HCT116 (cell line): ENCODE measurements at regions not wholly inside any gene's neighbourhood (a gene's known extent, or its start where the extent isn't known, plus 50 kb on each side); places are given as distances from the start of the nearest gene placed in this dataset.

Experiments
- ATAC-seq: fragments of 200-7000 bp; cut with Tn5 transposase; 2 replicates; pipeline ENCODE4 v1.9.1; 2020; ENCODE audit warnings: mild to moderate bottlenecking, moderate library complexity
- BruUV-seq: library from RNA; stranded (reverse); fragments of 400-500 nt; replicated peaks from 2 replicates; lab custom pipeline; 2021; lab: Mats Ljungman, UMichigan
- CTCF ChIA-PET: fragments of 300-600 bp; sonication (Branson Sonifier 250); formaldehyde crosslinking; loops from one replicate; lab custom pipeline; 2021; ENCODE audit warnings: antibody characterized with exemption; lab: Charles Lee
- POLR2A ChIA-PET: fragments of 300-600, 350-600 bp; sonication (Branson Sonifier 250); formaldehyde crosslinking; loops from one replicate; lab custom pipeline; 2021; ENCODE audit warnings: antibody characterized with exemption; lab: Charles Lee
- RAD21 ChIA-PET, 2 experiments: fragments of 300-600 bp; sonication (Branson Sonifier 250); formaldehyde crosslinking; loops; one replicate each; lab custom pipeline; 2023; ENCODE audit warnings: low total read pairs in 2 of 2; ENCODE audit not compliant: uncharacterized antibody in 2 of 2, unreplicated experiment in 2 of 2, low non-redundant PET in 1 of 2; lab: Charles Lee
- DNase-seq: peaks from one replicate; pipeline ENCODE4 v3.0.0-alpha.2; 2010; ENCODE audit warnings: low read depth, low spot score
- H2AFZ ChIP-seq: fragments of 200-600 bp; shearing (Covaris generic), sonication (generic); 2 replicates; pipeline ENCODE4 v1.6.1; 2017; ENCODE audit warnings: low read depth, mixed run types, mixed read lengths, antibody characterized with exemption, low read length; ENCODE audit not compliant: poor library complexity, severe bottlenecking
- H3K27ac ChIP-seq: 2 replicates; pipeline ENCODE4 v1.5.1; 2012; ENCODE audit warnings: low read depth, low read length
- H3K27me3 ChIP-seq: fragments of 200-600 bp; sonication (generic); 2 replicates; pipeline ENCODE4 v1.6.1; 2016; ENCODE audit warnings: mixed run types, low read length, mixed read lengths; ENCODE audit not compliant: insufficient read depth
- H3K36me3 ChIP-seq, 2 experiments: fragments of 200-500 bp in 1 of 2; fragments of 200-600 bp in 1 of 2; sonication (Bioruptor generic) in 1 of 2; sonication (generic) in 1 of 2; 2 replicates each; pipeline versions ENCODE4 v1.5.1 to v1.6.1; 2014 to 2016; ENCODE audit warnings: low read length in 2 of 2, inconsistent platforms in 1 of 2, mixed read lengths in 1 of 2, mixed run types in 1 of 2; ENCODE audit not compliant: insufficient read depth in 2 of 2, control insufficient read depth in 1 of 2
- H3K4me1 ChIP-seq, 2 experiments: fragments of 200-600 bp in 1 of 2; sonication (generic) in 1 of 2; 2 replicates each; pipeline versions ENCODE4 v1.5.1 to v1.6.1; 2012 to 2017; ENCODE audit warnings: low read length in 2 of 2, inconsistent platforms in 1 of 2, mild to moderate bottlenecking in 1 of 2, mixed read lengths in 1 of 2, mixed run types in 1 of 2, moderate library complexity in 1 of 2; ENCODE audit not compliant: insufficient read depth in 2 of 2, control insufficient read depth in 1 of 2
- H3K4me2 ChIP-seq: fragments of 200-600 bp; sonication (generic); 2 replicates; pipeline ENCODE4 v1.6.1; 2017; ENCODE audit warnings: mixed run types, low read length, mixed read lengths
- H3K4me3 ChIP-seq, 2 experiments: fragments of 200-600 bp in 1 of 2; sonication (generic) in 1 of 2; replicated peaks in 1 of 2; 2 replicates each; pipeline ENCODE4 v1.5.1; 2011 to 2016; ENCODE audit warnings: low read length in 2 of 2, control low read depth in 1 of 2, low read depth in 1 of 2, mild to moderate bottlenecking in 1 of 2, mixed read lengths in 1 of 2, mixed run types in 1 of 2
- H3K79me2 ChIP-seq: fragments of 200-600 bp; sonication (generic); 2 replicates; pipeline ENCODE4 v1.6.1; 2017; ENCODE audit warnings: mild to moderate bottlenecking, mixed run types, low read length, moderate library complexity, mixed read lengths; ENCODE audit not compliant: insufficient read depth
- H3K9ac ChIP-seq: fragments of 200-600 bp; sonication (generic); 2 replicates; pipeline ENCODE4 v1.6.1; 2016; ENCODE audit warnings: low read length, mixed read lengths
- H3K9me2 ChIP-seq: fragments of 200-600 bp; sonication (generic), shearing (Covaris generic); 2 replicates; pipeline ENCODE4 v1.6.1; 2017; ENCODE audit warnings: mixed run types, mild to moderate bottlenecking, moderate library complexity; ENCODE audit not compliant: insufficient read depth
- H3K9me3 ChIP-seq, 2 experiments: fragments of 200-500 bp in 1 of 2; fragments of 200-600 bp in 1 of 2; sonication (Bioruptor generic) in 1 of 2; sonication (generic) in 1 of 2; 2 replicates each; pipeline ENCODE4 v1.6.1; 2014 to 2017; ENCODE audit warnings: low read length in 2 of 2, mixed read lengths in 2 of 2, inconsistent platforms in 1 of 2, low read depth in 1 of 2, mild to moderate bottlenecking in 1 of 2, mixed run types in 1 of 2, moderate library complexity in 1 of 2; ENCODE audit not compliant: control insufficient read depth in 1 of 2, insufficient read depth in 1 of 2
- H4K20me1 ChIP-seq: fragments of 200-600 bp; sonication (generic), shearing (Covaris generic); 2 replicates; pipeline ENCODE4 v1.6.1; 2017; ENCODE audit warnings: mixed run types, mild to moderate bottlenecking, moderate library complexity; ENCODE audit not compliant: insufficient read depth
- ATF3 ChIP-seq: IDR thresholded peaks from 2 replicates; pipeline ENCODE4 v1.6.1; 2012
- CBX3 ChIP-seq: IDR thresholded peaks from 2 replicates; pipeline ENCODE4 v1.6.1; 2012; ENCODE audit warnings: low read depth
- CTCF ChIP-seq, 3 experiments: fragments of 200-600 bp in 1 of 3; sonication (generic) in 1 of 3; IDR thresholded peaks in 2 of 3; conservative IDR thresholded peaks in 1 of 3; 2 replicates each; pipeline ENCODE4 v1.5.1; 2012 to 2017; ENCODE audit warnings: low read depth in 2 of 3, low read length in 2 of 3, antibody characterized with exemption in 1 of 3, borderline replicate concordance in 1 of 3, control low read depth in 1 of 3, mild to moderate bottlenecking in 1 of 3, mixed read lengths in 1 of 3, mixed run types in 1 of 3, moderate library complexity in 1 of 3; ENCODE audit not compliant: insufficient read depth in 1 of 3
- EZH2 ChIP-seq: fragments of 200-600 bp; sonication (generic); IDR thresholded peaks from 2 replicates; pipeline ENCODE4 v1.6.1; 2017; ENCODE audit warnings: antibody characterized with exemption, mixed run types
- EZH2phosphoT487 ChIP-seq: fragments of 200-600 bp; IDR thresholded peaks from 2 replicates; pipeline ENCODE4 v1.6.1; 2018; ENCODE audit warnings: antibody characterized with exemption, borderline replicate concordance
- FOSL1 ChIP-seq: IDR thresholded peaks from 2 replicates; pipeline ENCODE4 v1.6.1; 2012; ENCODE audit warnings: low read depth
- JUND ChIP-seq: IDR thresholded peaks from 2 replicates; pipeline ENCODE4 v1.6.1; 2012
- MAX ChIP-seq: IDR thresholded peaks from 2 replicates; pipeline ENCODE4 v1.6.1; 2012
- POLR2A ChIP-seq: IDR thresholded peaks from 2 replicates; pipeline ENCODE4 v1.7.0; 2011; ENCODE audit warnings: borderline replicate concordance; ENCODE audit not compliant: insufficient read depth, insufficient read length; ENCODE audit errors: extremely low read depth
- SIN3A ChIP-seq: IDR thresholded peaks from 2 replicates; pipeline ENCODE4 v1.6.1; 2012; ENCODE audit warnings: low read depth
- SP1 ChIP-seq: IDR thresholded peaks from 2 replicates; pipeline ENCODE4 v1.6.1; 2012; ENCODE audit warnings: low read depth
- SRF ChIP-seq: IDR thresholded peaks from 2 replicates; pipeline ENCODE4 v1.6.1; 2012; ENCODE audit warnings: low read depth
- TCF7L2 ChIP-seq: IDR thresholded peaks from 2 replicates; pipeline ENCODE4 v1.7.0; 2011; ENCODE audit warnings: borderline replicate concordance, inconsistent platforms; ENCODE audit not compliant: insufficient read depth, insufficient read length; ENCODE audit errors: extremely low read depth
- YY1 ChIP-seq: IDR thresholded peaks from 2 replicates; pipeline ENCODE4 v1.6.1; 2011; ENCODE audit warnings: low read length, low read depth, moderate library complexity, mild to moderate bottlenecking; ENCODE audit not compliant: insufficient replicate concordance; ENCODE audit errors: extremely low read depth
- ZBTB33 ChIP-seq: IDR thresholded peaks from 2 replicates; pipeline ENCODE4 v1.6.1; 2011; ENCODE audit warnings: mild to moderate bottlenecking, low read length, moderate library complexity; ENCODE audit not compliant: insufficient replicate concordance; ENCODE audit errors: extremely low read depth
- ZFX ChIP-seq: fragments of 450-650 bp; IDR thresholded peaks from 2 replicates; pipeline ENCODE4 v1.6.1; 2017
- ZNF274 ChIP-seq: fragments of 200-500 bp; sonication (Bioruptor generic); IDR thresholded peaks from 2 replicates; pipeline ENCODE4 v1.6.1; 2014; ENCODE audit warnings: mild to moderate bottlenecking, low read depth, low read length, inconsistent platforms
- intact Hi-C: fragments of 100-400 bp; cut with micrococcal nuclease; formaldehyde crosslinking; loops from 2 replicates; pipeline ENCODE4 v1.10.0; 2022

GRCh38 chr1:65625528-65625927 lies 167.2 kb upstream of the PDE4B start:
- Histone ChIP-seq H3K27me3 (no peaks in the 10 kb centered on the region), H3K9me2 (no peaks in the 10 kb centered on the region), H3K36me3 (no peaks in the 10 kb centered on the region), H3K4me1 (no peaks in the 10 kb centered on the region), H3K9me3 (no peaks in the 10 kb centered on the region), H2AFZ (no peak overlapping the region), H3K4me2 (no peak overlapping the region), H3K9ac (no peak overlapping the region), H3K27ac (no peak overlapping the region), H3K4me3 (no peak overlapping the region), H4K20me1 (no peaks in the 10 kb centered on the region), H3K79me2 (no peaks in the 10 kb centered on the region)
- TF ChIP-seq SIN3A = no peak
- ATAC-seq = no peak
- CTCF ChIA-PET = no interaction called here
- no TSS peak for BruUV-seq
- POLR2A ChIA-PET = no interaction called here
- RAD21 ChIA-PET = no interaction called here
- no peak for DNase-seq
- intact Hi-C loops = no loop called here

- BruUV-seq = no TSS peak
- no peak for DNase-seq
- no peaks in the 10 kb centered on the region for H3K4me1 ChIP-seq
- no peak overlapping the region for H3K4me3 ChIP-seq
- H3K9ac ChIP-seq = no peak overlapping the region
- H3K4me2 ChIP-seq = no peak overlapping the region
- no peak for ATAC-seq
- ChIA-PET RAD21 (no interaction called here), CTCF (no interaction called here), POLR2A (no interaction called here)
- intact Hi-C loops = no loop called here
- no peaks in the 10 kb centered on the region for H4K20me1 ChIP-seq
- H3K79me2 ChIP-seq = no peaks in the 10 kb centered on the region
- H3K36me3 ChIP-seq = no peaks in the 10 kb centered on the region
- H3K9me2 ChIP-seq = no peaks in the 10 kb centered on the region
- no peak overlapping the region for H3K27ac ChIP-seq
- no peak for TF ChIP-seq FOSL1
- no peak for TF ChIP-seq POLR2A
- no peak for TF ChIP-seq MAX
- TF ChIP-seq SRF = no peak
- TF ChIP-seq SP1 = no peak
- no peak for TF ChIP-seq TCF7L2
- no peak for TF ChIP-seq EZH2phosphoT487
- no peak for TF ChIP-seq ZNF274
- TF ChIP-seq ATF3 = no peak
- no peak for TF ChIP-seq SIN3A
- no peak for TF ChIP-seq CBX3
- no peak for TF ChIP-seq EZH2
- TF ChIP-seq ZFX = no peak
- TF ChIP-seq CTCF (IDR thresholded peaks at IDR 0.05 in 2 of 3, conservative IDR thresholded peaks at IDR 0.05 in 1 of 3; ENCODE audit: borderline replicate concordance in 1 of 3, insufficient read depth in 1 of 3, low read depth in 2 of 3, low read length in 2 of 3) = no peak
- no peak for TF ChIP-seq ZBTB33
- TF ChIP-seq JUND = no peak
- TF ChIP-seq YY1 = no peak
- H2AFZ ChIP-seq = no peak overlapping the region
- H3K9me3 ChIP-seq = no peaks in the 10 kb centered on the region
- H3K27me3 ChIP-seq = no peaks in the 10 kb centered on the region
These were observed 166.7 kb upstream of the PDE4B start for GRCh38 chr1:65626003-65626402.
